ENCODE measurements at regions not wholly inside any gene's neighbourhood (a gene's known extent, or its start where the extent isn't known, plus 50 kb on each side); places are given as distances from the start of the nearest gene placed in this dataset.
A peak's percentile ranks its signal among the peaks of the same experiment; 100 is the strongest.

- Mint-ChIP-seq H3K36me3 (ENCODE audit: low read depth) (no peaks in the 10 kb centered on the region), H3K27me3 (ENCODE audit: insufficient read depth) (no peaks in the 10 kb centered on the region), H3K27ac (no peak overlapping the region), H3K4me3 (no peak overlapping the region), H3K9me3 (no peaks in the 10 kb centered on the region), H3K4me1 (no peaks in the 10 kb centered on the region)
- no peak overlapping the region for H3K4me3 ChIP-seq (ENCODE audit: low read length)
- H3K36me3 ChIP-seq (ENCODE audit: control insufficient read depth, insufficient read depth, low read length): no peaks in the 10 kb centered on the region
- H3K27me3 ChIP-seq (ENCODE audit: control insufficient read depth, insufficient read depth, low read length, poor library complexity, severe bottlenecking): no peaks in the 10 kb centered on the region
- TF ChIP-seq CTCF (conservative IDR thresholded peaks at IDR 0.05): no peak
- H3K4me1 ChIP-seq (ENCODE audit: control insufficient read depth, insufficient read depth, low read length): no peaks in the 10 kb centered on the region
- H3K9me3 ChIP-seq (ENCODE audit: control insufficient read depth, low read length): no peaks in the 10 kb centered on the region
- H3K27ac ChIP-seq (ENCODE audit: low read depth, low read length): no peak overlapping the region
- DNase-seq: no peak
- no peak overlapping the region for H3K9ac ChIP-seq (ENCODE audit: extremely low read depth, low read length, poor library complexity, severe bottlenecking)
- WGBS, 2 experiments (ENCODE audit: insufficient coverage in 1 of 2, insufficient read length in 1 of 2): 38% methylated on average over 1 of the region's 1 CpG; no CpG with 5 or more reads in 1 of the 2 experiments
These were observed 189.9 kb upstream of the SMC2 start for GRCh38 chr9:103904242-103904641.

DNA sequence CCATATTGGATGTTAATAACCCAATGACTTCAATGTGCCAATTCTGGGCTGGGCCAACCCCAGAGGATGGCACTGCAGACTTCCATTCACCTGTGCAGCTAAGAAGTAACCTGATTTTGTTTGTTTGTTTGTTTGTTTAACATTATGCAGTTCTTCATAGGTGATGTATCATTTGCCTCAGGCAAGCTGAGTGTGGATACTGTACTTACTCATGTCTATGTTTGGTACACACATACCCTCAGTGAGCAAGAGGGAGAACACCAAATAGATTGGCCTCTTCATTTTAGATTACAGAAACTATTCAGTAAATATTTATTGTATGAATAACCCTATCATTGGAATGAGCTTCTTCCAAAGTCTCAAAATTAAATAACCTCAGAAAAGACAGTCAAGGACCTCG lies 180.2 kb upstream of the SMC2 start:
- Mint-ChIP-seq H3K27me3 (ENCODE audit: insufficient read depth) (no peaks in the 10 kb centered on the region), H3K36me3 (ENCODE audit: low read depth) (no peaks in the 10 kb centered on the region), H3K27ac (no peak overlapping the region), H3K4me1 (no peaks in the 10 kb centered on the region), H3K9me3 (no peaks in the 10 kb centered on the region), H3K4me3 (no peak overlapping the region)
- Histone ChIP-seq H3K9ac (ENCODE audit: extremely low read depth, low read length, poor library complexity, severe bottlenecking) (no peak overlapping the region), H3K27me3 (ENCODE audit: control insufficient read depth, insufficient read depth, low read length, poor library complexity, severe bottlenecking) (no peaks in the 10 kb centered on the region), H3K27ac (ENCODE audit: low read depth, low read length) (no peak overlapping the region), H3K4me3 (ENCODE audit: low read length) (no peak overlapping the region), H3K9me3 (ENCODE audit: control insufficient read depth, low read length) (peaks cover 20% of the 10 kb centered on the region), H3K36me3 (ENCODE audit: control insufficient read depth, insufficient read depth, low read length) (no peaks in the 10 kb centered on the region), H3K4me1 (ENCODE audit: control insufficient read depth, insufficient read depth, low read length) (no peaks in the 10 kb centered on the region)
- 66% methylated on average over 1 of the region's 1 CpG; no CpG with 5 or more reads in 1 of the 2 experiments for WGBS, 2 experiments (ENCODE audit: insufficient coverage in 1 of 2, insufficient read length in 1 of 2)
- TF ChIP-seq CTCF (conservative IDR thresholded peaks at IDR 0.05): no peak
- DNase-seq: no peak

DNA sequence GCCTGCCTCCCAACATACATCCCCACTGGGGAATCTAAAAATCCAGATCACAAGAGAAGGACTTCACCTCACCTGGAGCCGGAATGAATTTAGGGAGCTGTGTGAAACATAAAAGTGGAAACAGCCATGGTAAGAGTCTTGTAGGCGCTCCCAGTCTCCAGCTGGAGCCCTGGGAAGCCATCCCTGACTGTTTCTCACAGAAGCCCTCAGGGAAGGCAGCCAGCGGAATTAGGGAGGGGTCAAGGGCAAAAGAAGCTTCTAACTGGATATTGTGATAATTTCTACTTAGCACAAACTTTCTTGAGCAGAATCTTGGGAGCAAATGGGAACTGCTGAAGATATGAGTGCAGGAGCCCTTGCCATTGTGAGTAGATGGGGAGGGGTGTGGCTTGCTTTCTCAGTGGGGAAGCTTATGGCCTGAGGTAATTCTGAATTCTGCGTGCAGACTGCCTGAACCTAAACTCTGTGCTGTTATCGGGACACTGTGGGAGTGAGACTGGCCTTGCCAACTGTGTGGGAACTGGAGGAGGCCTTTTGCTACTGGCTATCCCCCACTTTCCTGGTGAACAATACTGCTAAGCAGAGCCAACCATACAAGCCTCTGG lies 174.4 kb upstream of the SMC2 start:
- peak; percentile 42 for DNase-seq
- Mint-ChIP-seq H3K27ac (no peak overlapping the region), H3K36me3 (ENCODE audit: low read depth) (no peaks in the 10 kb centered on the region), H3K4me1 (no peaks in the 10 kb centered on the region), H3K4me3 (no peak overlapping the region), H3K9me3 (no peaks in the 10 kb centered on the region), H3K27me3 (ENCODE audit: insufficient read depth) (no peaks in the 10 kb centered on the region)
- peaks cover 15% of the 10 kb centered on the region for H3K9me3 ChIP-seq (ENCODE audit: control insufficient read depth, low read length)
- H3K27me3 ChIP-seq (ENCODE audit: control insufficient read depth, insufficient read depth, low read length, poor library complexity, severe bottlenecking): no peaks in the 10 kb centered on the region
- no peaks in the 10 kb centered on the region for H3K36me3 ChIP-seq (ENCODE audit: control insufficient read depth, insufficient read depth, low read length)
- H3K4me1 ChIP-seq (ENCODE audit: control insufficient read depth, insufficient read depth, low read length): no peaks in the 10 kb centered on the region
- H3K9ac ChIP-seq (ENCODE audit: extremely low read depth, low read length, poor library complexity, severe bottlenecking): no peak overlapping the region
- H3K27ac ChIP-seq (ENCODE audit: low read depth, low read length): no peak overlapping the region
- H3K4me3 ChIP-seq (ENCODE audit: low read length): no peak overlapping the region
- 66 to 87% methylated on average over 3 to 5 of the region's 5 CpGs for WGBS, 2 experiments (ENCODE audit: insufficient coverage in 1 of 2, insufficient read length in 1 of 2)
- no peak for TF ChIP-seq CTCF (conservative IDR thresholded peaks at IDR 0.05)

Measured in endodermal cell (in vitro differentiated cells).